A673 (cell line): ENCODE measurements at regions not wholly inside any gene's neighbourhood (a gene's known extent, or its start where the extent isn't known, plus 50 kb on each side); places are given as distances from the start of the nearest gene placed in this dataset.

Experiments
- BruUV-seq: library from RNA; stranded (reverse); fragments of 400-500 nt; replicated peaks from 2 replicates; lab custom pipeline; 2021; lab: Mats Ljungman, UMichigan
- CTCF ChIA-PET: fragments of 300-600 bp; sonication (Branson Sonifier 250); formaldehyde crosslinking; loops from one replicate; lab custom pipeline; 2022; ENCODE audit warnings: antibody characterized with exemption; lab: Charles Lee
- POLR2A ChIA-PET: fragments of 300-600 bp; sonication (Branson Sonifier 250); formaldehyde crosslinking; loops from one replicate; lab custom pipeline; 2022; ENCODE audit warnings: antibody characterized with exemption; ENCODE audit not compliant: low non-redundant PET; lab: Charles Lee
- DNase-seq: peaks from one replicate; pipeline ENCODE4 v3.0.0-alpha.2; 2015; ENCODE audit warnings: low spot score
- H3K27ac ChIP-seq: fragments of 200-600 bp; sonication (generic); 2 replicates; pipeline ENCODE4 v1.5.1; 2016; ENCODE audit warnings: mixed run types, low read depth, mild to moderate bottlenecking, mixed read lengths, antibody characterized with exemption, low read length; ENCODE audit not compliant: poor library complexity, severe bottlenecking
- H3K27me3 ChIP-seq: fragments of 200-600 bp; sonication (generic); replicated peaks from 2 replicates; pipeline ENCODE4 v1.6.1; 2017; ENCODE audit warnings: mixed run types, low read depth, mild to moderate bottlenecking, mixed read lengths, antibody characterized with exemption, low read length; ENCODE audit not compliant: insufficient read depth, poor library complexity
- H3K36me3 ChIP-seq: fragments of 200-600 bp; sonication (generic); 2 replicates; pipeline ENCODE4 v1.6.1; 2016; ENCODE audit warnings: mixed run types, mild to moderate bottlenecking, mixed read lengths, antibody characterized with exemption, low read length; ENCODE audit not compliant: insufficient read depth, poor library complexity, severe bottlenecking
- H3K4me1 ChIP-seq: fragments of 200-600 bp; sonication (generic); 2 replicates; pipeline ENCODE4 v1.6.1; 2017; ENCODE audit warnings: mixed run types, mild to moderate bottlenecking, mixed read lengths, antibody characterized with exemption, low read length; ENCODE audit not compliant: insufficient read depth, poor library complexity, severe bottlenecking
- H3K4me3 ChIP-seq: fragments of 200-600 bp; sonication (generic); 2 replicates; pipeline ENCODE4 v1.5.1; 2016; ENCODE audit warnings: low read depth, mixed run types, mild to moderate bottlenecking, mixed read lengths, low read length; ENCODE audit not compliant: poor library complexity, severe bottlenecking
- H3K9me3 ChIP-seq: fragments of 200-600 bp; sonication (generic); 2 replicates; pipeline ENCODE4 v1.6.1; 2016; ENCODE audit warnings: mixed run types, low read depth, mild to moderate bottlenecking, mixed read lengths, antibody characterized with exemption, low read length; ENCODE audit not compliant: poor library complexity, severe bottlenecking
- EZH2 ChIP-seq: fragments of 200-600 bp; sonication (generic); IDR thresholded peaks from 2 replicates; pipeline ENCODE4 v1.6.1; 2017; ENCODE audit warnings: borderline replicate concordance, low read depth, mild to moderate bottlenecking, mixed read lengths, antibody characterized with exemption, low read length; ENCODE audit not compliant: poor library complexity, severe bottlenecking
- intact Hi-C: fragments of 100-400 bp; cut with micrococcal nuclease; formaldehyde crosslinking; loops from one replicate; pipeline ENCODE4 v1.10.0; 2022; ENCODE audit not compliant: unreplicated experiment
- TF ChIP-seq, protein P1 (sequence below): fragments of 300-800, 200-600 bp; sonication (generic); conservative IDR thresholded peaks from 2 replicates; pipeline ENCODE4 v1.5.1; 2017; ENCODE audit warnings: low read depth, mild to moderate bottlenecking, antibody characterized with exemption, low read length, moderate library complexity, mixed read lengths

- Histone ChIP-seq H3K36me3 (no peaks in the 10 kb centered on the region), H3K4me3 (peak overlapping the region; percentile 23), H3K9me3 (no peaks in the 10 kb centered on the region), H3K27me3 (no peaks in the 10 kb centered on the region), H3K27ac (no peak overlapping the region), H3K4me1 (peaks cover 7% of the 10 kb centered on the region)
- TF ChIP-seq EZH2, result no peak
- TF ChIP-seq, protein P1, sequence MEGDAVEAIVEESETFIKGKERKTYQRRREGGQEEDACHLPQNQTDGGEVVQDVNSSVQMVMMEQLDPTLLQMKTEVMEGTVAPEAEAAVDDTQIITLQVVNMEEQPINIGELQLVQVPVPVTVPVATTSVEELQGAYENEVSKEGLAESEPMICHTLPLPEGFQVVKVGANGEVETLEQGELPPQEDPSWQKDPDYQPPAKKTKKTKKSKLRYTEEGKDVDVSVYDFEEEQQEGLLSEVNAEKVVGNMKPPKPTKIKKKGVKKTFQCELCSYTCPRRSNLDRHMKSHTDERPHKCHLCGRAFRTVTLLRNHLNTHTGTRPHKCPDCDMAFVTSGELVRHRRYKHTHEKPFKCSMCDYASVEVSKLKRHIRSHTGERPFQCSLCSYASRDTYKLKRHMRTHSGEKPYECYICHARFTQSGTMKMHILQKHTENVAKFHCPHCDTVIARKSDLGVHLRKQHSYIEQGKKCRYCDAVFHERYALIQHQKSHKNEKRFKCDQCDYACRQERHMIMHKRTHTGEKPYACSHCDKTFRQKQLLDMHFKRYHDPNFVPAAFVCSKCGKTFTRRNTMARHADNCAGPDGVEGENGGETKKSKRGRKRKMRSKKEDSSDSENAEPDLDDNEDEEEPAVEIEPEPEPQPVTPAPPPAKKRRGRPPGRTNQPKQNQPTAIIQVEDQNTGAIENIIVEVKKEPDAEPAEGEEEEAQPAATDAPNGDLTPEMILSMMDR, result peak; percentile 66
- ChIA-PET CTCF (interaction anchor here (0.6 kb wide), 1 partner anchor 611 kb away, joined by 3 read pairs; no protein-coding TSS in a partner anchor), POLR2A (no interaction called here)
- no TSS peak for BruUV-seq
- peak; percentile 79 for DNase-seq
- intact Hi-C loops, result loop anchor here (1.0 to 10.0 kb wide), 6 partner anchors 123 to 1010 kb away; partner anchors contain the start of gene CDC42BPA
Observed at GRCh38 chr1:227437495-227438008, 119.3 kb upstream of the CDC42BPA start.

GRCh38 chr1:227434808-227435444 is 116.6 kb upstream of the CDC42BPA start:
- no peaks in the 10 kb centered on the region for H3K27me3 ChIP-seq
- H3K4me3 ChIP-seq, result no peak overlapping the region
- CTCF ChIA-PET, result no interaction called here
- TF ChIP-seq, protein P1, result no peak
- no peak for TF ChIP-seq EZH2
- peaks cover 29% of the 10 kb centered on the region for H3K4me1 ChIP-seq
- DNase-seq, result no peak
- no TSS peak for BruUV-seq
- no peaks in the 10 kb centered on the region for H3K36me3 ChIP-seq
- H3K27ac ChIP-seq, result no peak overlapping the region
- no peaks in the 10 kb centered on the region for H3K9me3 ChIP-seq
- intact Hi-C loops, result loop anchor here (5.0 to 10.0 kb wide), 5 partner anchors 78 to 1008 kb away; partner anchors contain the start of gene CDC42BPA
- POLR2A ChIA-PET, result no interaction called here

GRCh38 chr1:227433663-227434341 is 115.5 kb upstream of the CDC42BPA start:
- ChIA-PET POLR2A (no interaction called here), CTCF (interaction anchor here (0.5 kb wide), 1 partner anchor 285 kb away, joined by 4 read pairs; no protein-coding TSS in a partner anchor)
- no peaks in the 10 kb centered on the region for H3K9me3 ChIP-seq
- peaks cover 38% of the 10 kb centered on the region for H3K4me1 ChIP-seq
- no peaks in the 10 kb centered on the region for H3K36me3 ChIP-seq
- no peak for TF ChIP-seq EZH2
- TF ChIP-seq, protein P1, result no peak
- intact Hi-C loops, result loop anchor here (5.0 to 10.0 kb wide), 2 partner anchors 77 to 119 kb away; partner anchors contain the start of gene CDC42BPA
- H3K4me3 ChIP-seq, result no peak overlapping the region
- no peaks in the 10 kb centered on the region for H3K27me3 ChIP-seq
- DNase-seq, result no peak
- no TSS peak for BruUV-seq
- no peak overlapping the region for H3K27ac ChIP-seq
